ENCODE measurements at regions not wholly inside any gene's neighbourhood (a gene's known extent, or its start where the extent isn't known, plus 50 kb on each side); places are given as distances from the start of the nearest gene placed in this dataset.

- H3K4me3 ChIP-seq (ENCODE audit: low read depth, low read length): no peak overlapping the region
- no peak for DNase-seq (ENCODE audit: low read depth)
- no peak for TF ChIP-seq CTCF (IDR thresholded peaks at IDR 0.05; ENCODE audit: low read depth, low read length, missing control alignments)
These were observed 62.8 kb upstream of the BCAR3 start for GRCh38 chr1:93744299-93744988.

DNA sequence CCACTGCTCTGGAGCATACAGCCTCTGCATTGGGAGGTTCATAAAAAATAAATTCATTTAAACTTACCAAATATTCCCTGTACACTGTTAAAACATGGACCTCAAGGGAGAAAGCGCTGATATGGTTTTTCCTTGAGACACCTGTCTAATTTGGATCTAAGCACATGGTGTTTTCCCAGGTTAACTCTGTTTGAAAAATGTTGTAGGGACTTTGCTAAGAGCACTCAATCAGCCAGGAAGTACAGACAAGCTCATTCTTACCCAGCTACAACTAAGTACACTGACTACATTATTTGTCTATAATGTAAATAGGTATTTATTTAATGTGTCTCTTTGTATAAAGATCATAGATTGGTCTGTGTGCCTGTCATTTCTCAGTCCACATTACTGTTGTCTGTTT, 61.8 kb upstream of the BCAR3 start:
- no peak for DNase-seq (ENCODE audit: low read depth)
- H3K4me3 ChIP-seq (ENCODE audit: low read depth, low read length): no peak overlapping the region
- TF ChIP-seq CTCF (IDR thresholded peaks at IDR 0.05; ENCODE audit: low read depth, low read length, missing control alignments): no peak

GRCh38 chr1:93740601-93741031, 59.0 kb upstream of the BCAR3 start:
- TF ChIP-seq CTCF (IDR thresholded peaks at IDR 0.05; ENCODE audit: low read depth, low read length, missing control alignments): no peak
- H3K4me3 ChIP-seq (ENCODE audit: low read depth, low read length): no peak overlapping the region
- no peak for DNase-seq (ENCODE audit: low read depth)

DNA sequence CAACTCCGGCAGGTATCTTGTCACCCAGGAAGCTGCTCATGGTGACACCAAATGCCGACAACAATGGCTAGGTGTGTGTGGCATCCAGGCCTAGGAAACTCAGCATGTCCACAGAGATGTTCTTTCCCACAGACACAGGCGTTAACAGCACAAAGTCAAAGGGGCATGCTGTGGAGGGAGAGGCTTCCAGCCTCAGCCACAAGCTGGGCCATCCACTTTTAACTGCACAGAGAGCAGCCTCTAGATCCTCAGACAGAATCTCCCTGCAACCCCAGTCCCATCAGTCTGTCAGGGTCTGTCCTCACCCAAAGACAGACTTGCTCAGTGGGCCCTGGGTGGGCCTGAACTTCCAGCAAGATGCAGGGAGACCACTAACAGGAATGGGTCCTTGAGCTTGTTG, 58.5 kb upstream of the BCAR3 start:
- DNase-seq (ENCODE audit: low read depth): no peak
- TF ChIP-seq CTCF (IDR thresholded peaks at IDR 0.05; ENCODE audit: low read depth, low read length, missing control alignments): no peak
- no peak overlapping the region for H3K4me3 ChIP-seq (ENCODE audit: low read depth, low read length)

DNA sequence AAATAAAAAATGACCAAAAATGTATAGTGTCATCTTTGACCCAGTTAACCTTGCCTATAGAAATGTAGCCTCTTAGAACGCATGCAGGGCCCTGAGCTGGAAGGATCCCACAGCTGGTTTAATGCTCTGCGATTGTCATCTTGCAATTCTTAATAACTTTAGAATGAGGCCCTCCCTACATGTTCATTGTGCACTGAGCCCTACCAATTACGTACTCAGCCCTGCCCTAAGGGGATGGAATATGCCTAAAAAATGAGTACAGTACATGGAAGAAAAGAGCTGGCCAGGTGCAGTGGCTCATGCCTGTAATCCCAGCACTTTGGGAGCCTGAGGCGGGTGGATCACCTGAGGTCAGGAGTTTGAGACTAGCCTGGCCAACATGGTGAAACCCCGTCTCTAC, 57.8 kb upstream of the BCAR3 start:
- no peak for DNase-seq (ENCODE audit: low read depth)
- no peak for TF ChIP-seq CTCF (IDR thresholded peaks at IDR 0.05; ENCODE audit: low read depth, low read length, missing control alignments)
- H3K4me3 ChIP-seq (ENCODE audit: low read depth, low read length): no peak overlapping the region

DNA sequence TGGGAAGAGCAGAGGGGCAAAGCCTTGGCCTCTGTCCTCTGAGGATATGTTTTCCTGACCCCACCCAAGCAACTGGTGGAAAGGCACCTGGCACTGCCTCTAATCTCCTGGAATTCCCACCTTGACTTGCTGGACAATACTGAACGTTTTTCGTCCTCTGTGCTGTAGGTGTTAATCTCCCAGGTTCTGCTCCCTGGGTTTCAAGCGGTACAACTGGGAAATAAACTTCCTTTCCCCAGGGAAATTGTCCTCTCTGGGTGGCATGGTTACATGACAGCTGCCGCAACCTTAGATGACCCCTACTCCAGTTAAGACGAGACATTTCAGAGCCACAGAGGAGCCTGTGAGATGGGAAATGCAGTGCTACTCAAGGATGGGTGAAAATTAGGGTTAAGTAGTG, 57.3 kb upstream of the BCAR3 start:
- DNase-seq (ENCODE audit: low read depth): no peak
- no peak for TF ChIP-seq CTCF (IDR thresholded peaks at IDR 0.05; ENCODE audit: low read depth, low read length, missing control alignments)
- no peak overlapping the region for H3K4me3 ChIP-seq (ENCODE audit: low read depth, low read length)

DNA sequence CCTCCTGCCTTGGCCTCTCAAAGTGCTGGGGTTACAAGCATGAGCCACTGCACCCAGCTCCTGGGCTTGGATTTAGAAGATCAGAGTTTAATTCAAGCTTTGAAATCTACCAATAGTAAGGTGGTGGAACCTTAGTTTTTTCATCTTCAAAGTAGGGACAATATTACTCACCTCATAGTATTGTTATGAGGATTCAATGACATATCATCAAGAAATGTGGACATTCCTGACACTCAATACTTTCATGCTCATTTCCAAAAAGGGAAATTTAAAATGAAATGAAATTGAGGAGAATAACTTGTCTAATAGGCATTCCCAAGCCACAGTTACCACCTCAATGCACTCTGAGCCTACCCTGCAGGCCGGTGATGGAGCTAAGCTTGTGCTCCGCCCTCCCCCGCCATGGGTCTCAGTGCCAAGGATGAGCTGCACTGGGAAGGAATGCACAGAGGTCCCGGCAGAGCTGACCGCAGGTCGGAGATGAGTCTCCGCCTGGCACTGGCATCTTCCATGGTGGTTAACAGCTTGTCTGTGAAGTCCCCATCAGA, 56.5 kb upstream of the BCAR3 start:
- DNase-seq (ENCODE audit: low read depth): no peak
- no peak overlapping the region for H3K4me3 ChIP-seq (ENCODE audit: low read depth, low read length)
- no peak for TF ChIP-seq CTCF (IDR thresholded peaks at IDR 0.05; ENCODE audit: low read depth, low read length, missing control alignments)
